IMR-90 (cell line): ENCODE measurements at regions not wholly inside any gene's neighbourhood (a gene's known extent, or its start where the extent isn't known, plus 50 kb on each side); places are given as distances from the start of the nearest gene placed in this dataset.
A peak's percentile ranks its signal among the peaks of the same experiment; 100 is the strongest.

Experiments used
- ATAC-seq: fragments of 200-7000 bp; cut with Tn5 transposase; 2 replicates; pipeline ENCODE4 v1.9.1; 2020; ENCODE audit warnings: low read depth, mild to moderate bottlenecking, moderate library complexity
- BruUV-seq: library from RNA; stranded (reverse); fragments of 400-500 nt; replicated peaks from 2 replicates; lab custom pipeline; 2021; lab: Mats Ljungman, UMichigan
- CTCF ChIA-PET: fragments of 300-600 bp; formaldehyde crosslinking; extraction: SDS; loops from one replicate; lab custom pipeline; 2021; ENCODE audit warnings: antibody characterized with exemption; lab: Yijun Ruan, JAX
- POLR2A ChIA-PET: fragments of 300-600 bp; sonication (Branson Sonifier 250); formaldehyde crosslinking; loops from one replicate; lab custom pipeline; 2022; ENCODE audit warnings: antibody characterized with exemption; ENCODE audit not compliant: unreplicated experiment; lab: Charles Lee
- DNase-seq: peaks from one replicate; pipeline ENCODE4 v3.0.0; 2013
- H2AFZ ChIP-seq: replicated peaks from 2 replicates; pipeline ENCODE3; 2013; ENCODE audit warnings: low read length, mild to moderate bottlenecking; ENCODE audit not compliant: poor library complexity
- H2AK5ac ChIP-seq: 2 replicates; pipeline ENCODE4 v1.6.1; 2013; ENCODE audit warnings: low read depth, low read length, inconsistent platforms
- H2AK9ac ChIP-seq: replicated peaks from 2 replicates; pipeline ENCODE3; 2013; ENCODE audit warnings: mild to moderate bottlenecking, low read depth, low read length, moderate library complexity; ENCODE audit not compliant: poor library complexity
- H2BK120ac ChIP-seq: 2 replicates; pipeline ENCODE4 v1.6.1; 2013; ENCODE audit warnings: low read depth, low read length, inconsistent platforms
- H2BK15ac ChIP-seq: 3 replicates; pipeline ENCODE4 v1.6.1; 2013; ENCODE audit warnings: low read depth, low read length, inconsistent platforms
- H2BK20ac ChIP-seq: 2 replicates; pipeline ENCODE4 v1.6.1; 2013; ENCODE audit warnings: low read depth, mild to moderate bottlenecking, inconsistent platforms, low read length, moderate library complexity
- H2BK5ac ChIP-seq: 2 replicates; pipeline ENCODE4 v1.6.1; 2013; ENCODE audit warnings: mild to moderate bottlenecking, low read depth, low read length, inconsistent platforms; ENCODE audit not compliant: poor library complexity, severe bottlenecking
- H3K14ac ChIP-seq: replicated peaks from 2 replicates; pipeline ENCODE4 v1.6.1; 2013; ENCODE audit warnings: low read depth, low read length, inconsistent platforms
- H3K18ac ChIP-seq: 2 replicates; pipeline ENCODE4 v1.6.1; 2013; ENCODE audit warnings: low read depth, low read length, control low read depth
- H3K23ac ChIP-seq: 2 replicates; pipeline ENCODE4 v1.6.1; 2013; ENCODE audit warnings: low read depth, low read length, inconsistent platforms
- H3K27ac ChIP-seq: 2 replicates; pipeline ENCODE4 v1.5.1; 2013; ENCODE audit warnings: mild to moderate bottlenecking, control low read depth, low read length; ENCODE audit not compliant: insufficient read depth
- H3K27me3 ChIP-seq: 2 replicates; pipeline ENCODE4 v1.6.1; 2013; ENCODE audit warnings: low read length; ENCODE audit not compliant: control insufficient read depth, insufficient read depth
- H3K36me3 ChIP-seq: 2 replicates; pipeline ENCODE4 v1.6.1; 2013; ENCODE audit warnings: low read length, mixed read lengths; ENCODE audit not compliant: control insufficient read depth, insufficient read depth
- H3K4ac ChIP-seq: 2 replicates; pipeline ENCODE4 v1.6.1; 2013; ENCODE audit warnings: low read depth, low read length, inconsistent platforms
- H3K4me1 ChIP-seq: 2 replicates; pipeline ENCODE4 v1.6.1; 2013; ENCODE audit warnings: low read length, mixed read lengths; ENCODE audit not compliant: control insufficient read depth, insufficient read depth
- H3K4me2 ChIP-seq: 2 replicates; pipeline ENCODE4 v1.6.1; 2013; ENCODE audit warnings: low read depth, mild to moderate bottlenecking, control low read depth, low read length, moderate library complexity
- H3K4me3 ChIP-seq: 2 replicates; pipeline ENCODE4 v1.5.1; 2013; ENCODE audit warnings: low read depth, mild to moderate bottlenecking, control low read depth, low read length, moderate library complexity; ENCODE audit not compliant: insufficient read depth
- H3K56ac ChIP-seq: 2 replicates; pipeline ENCODE4 v1.6.1; 2013; ENCODE audit warnings: low read length, inconsistent platforms; ENCODE audit not compliant: insufficient read depth; ENCODE audit errors: extremely low read depth
- H3K79me1 ChIP-seq, 2 experiments: 2 replicates each; pipeline ENCODE4 v1.6.1; 2013; ENCODE audit warnings: low read length in 2 of 2, inconsistent platforms in 1 of 2, low read depth in 1 of 2
- H3K9ac ChIP-seq: 2 replicates; pipeline ENCODE4 v1.6.1; 2013; ENCODE audit warnings: low read depth, low read length, control low read depth
- H3K9me1 ChIP-seq: 2 replicates; pipeline ENCODE4 v1.6.1; 2013; ENCODE audit warnings: low read length, inconsistent platforms; ENCODE audit not compliant: insufficient read depth
- H3K9me3 ChIP-seq: 2 replicates; pipeline ENCODE4 v1.6.1; 2013; ENCODE audit warnings: low read length; ENCODE audit not compliant: control insufficient read depth, insufficient read depth
- H4K20me1 ChIP-seq: 2 replicates; pipeline ENCODE4 v1.6.1; 2013; ENCODE audit warnings: low read length, inconsistent platforms; ENCODE audit not compliant: insufficient read depth
- H4K5ac ChIP-seq: 2 replicates; pipeline ENCODE4 v1.6.1; 2013; ENCODE audit warnings: mild to moderate bottlenecking, low read depth, low read length, control low read depth
- H4K8ac ChIP-seq, 2 experiments: 2 replicates each; pipeline ENCODE4 v1.6.1; 2013; ENCODE audit warnings: low read depth in 2 of 2, low read length in 2 of 2, control low read depth in 1 of 2, inconsistent platforms in 1 of 2
- H4K91ac ChIP-seq: 2 replicates; pipeline ENCODE4 v1.6.1; 2013; ENCODE audit warnings: low read depth, low read length, inconsistent platforms; ENCODE audit not compliant: insufficient read depth
- BHLHE40 ChIP-seq: fragments of 150-350 bp; IDR thresholded peaks from 2 replicates; pipeline ENCODE4 v1.6.1; 2016; ENCODE audit warnings: mild to moderate bottlenecking, low read depth, low read length
- CEBPB ChIP-seq: IDR thresholded peaks from 2 replicates; pipeline ENCODE4 v1.6.1; 2012; ENCODE audit warnings: low read depth, low read length, improper control_type of control experiment
- CHD1 ChIP-seq: IDR thresholded peaks from 2 replicates; pipeline ENCODE4 v1.6.1; 2012; ENCODE audit warnings: low read depth, low read length, improper control_type of control experiment
- CTCF ChIP-seq: conservative IDR thresholded peaks from 2 replicates; pipeline ENCODE4 v1.5.1; 2012; ENCODE audit warnings: mild to moderate bottlenecking, low read depth, low read length, improper control_type of control experiment
- MAZ ChIP-seq: IDR thresholded peaks from 2 replicates; pipeline ENCODE4 v1.6.1; 2012; ENCODE audit warnings: low read depth, mild to moderate bottlenecking, low read length, improper control_type of control experiment, moderate library complexity, borderline replicate concordance
- MXI1 ChIP-seq: IDR thresholded peaks from 2 replicates; pipeline ENCODE4 v1.6.1; 2012; ENCODE audit warnings: low read depth, mild to moderate bottlenecking, low read length, moderate library complexity, borderline replicate concordance
- POLR2A ChIP-seq: IDR thresholded peaks from 2 replicates; pipeline ENCODE4 v1.6.1; 2012; ENCODE audit warnings: mild to moderate bottlenecking, low read depth, low read length
- RAD21 ChIP-seq: IDR thresholded peaks from 2 replicates; pipeline ENCODE4 v1.6.1; 2012; ENCODE audit warnings: low read length, improper control_type of control experiment
- RCOR1 ChIP-seq: IDR thresholded peaks from 2 replicates; pipeline ENCODE4 v1.6.1; 2012; ENCODE audit warnings: mild to moderate bottlenecking, low read length, improper control_type of control experiment; ENCODE audit not compliant: insufficient replicate concordance
- RFX5 ChIP-seq: IDR thresholded peaks from 2 replicates; pipeline ENCODE4 v1.8.0; 2012; ENCODE audit warnings: low read depth, mild to moderate bottlenecking, low read length, moderate library complexity
- SMC3 ChIP-seq: fragments of 150-350 bp; IDR thresholded peaks from 2 replicates; pipeline ENCODE4 v1.6.1; 2016; ENCODE audit warnings: low read depth, mild to moderate bottlenecking, antibody characterized with exemption, low read length, moderate library complexity
- USF2 ChIP-seq: fragments of 150-350 bp; IDR thresholded peaks from 2 replicates; pipeline ENCODE4 v1.6.1; 2017; ENCODE audit warnings: mild to moderate bottlenecking, antibody characterized with exemption, low read length, low read depth
- WGBS, 2 experiments: methylation state at CpG; one replicate each; pipeline versions ENCODE4 v1.1.5 to v1.1.7; 2013; ENCODE audit warnings: missing lambda C conversion rate in 2 of 2; ENCODE audit not compliant: insufficient read length in 1 of 2; ENCODE audit errors: extremely low coverage in 2 of 2; 5-methylcytosine and 5-hydroxymethylcytosine counted together
- dilution Hi-C: fragments of 300-500 bp; cut with HindIII; formaldehyde crosslinking; loops from one replicate; pipeline ENCODE4 v1.14.3; 2018; ENCODE audit warnings: low sequenced_read_pairs; ENCODE audit not compliant: unreplicated experiment
- in situ Hi-C: fragments of 300-500 bp; cut with MboI; formaldehyde crosslinking; loops from 3 replicates; pipeline ENCODE4 v1.14.3; 2019; ENCODE audit warnings: low sequenced_read_pairs, inconsistent platforms, mixed read lengths
- intact Hi-C: fragments of 100-400 bp; cut with micrococcal nuclease; formaldehyde crosslinking; loops from 2 replicates; pipeline ENCODE4 v1.10.0; 2022

- 0 out of 2 replicates have a peak, but pooled peaks cover 5% of the 10 kb centered on the region for H3K9me1 ChIP-seq
- DNase-seq (peak; percentile 62), ATAC-seq (peak; percentile 77)
- no peak overlapping the region for H4K5ac ChIP-seq
- no CpG with 5 or more reads among the region's 3 CpGs for WGBS, 2 experiments
- H3K4me1 ChIP-seq, result peaks cover 12% of the 10 kb centered on the region
- peak overlapping the region in 1 of 2 experiments; percentile 70; a peak in 1 of 4 replicates for H4K8ac ChIP-seq
- peak overlapping the region; percentile 57; the same call in 1 of the 2 replicates for H2BK20ac ChIP-seq
- H3K23ac ChIP-seq, result no peak overlapping the region
- H3K18ac ChIP-seq, result peak overlapping the region; percentile 2
- H3K9me3 ChIP-seq, result no peaks in the 10 kb centered on the region
- no peak overlapping the region for H3K9ac ChIP-seq
- H4K20me1 ChIP-seq, result no peaks in the 10 kb centered on the region
- no peak overlapping the region for H3K56ac ChIP-seq
- peak overlapping the region; percentile 54 for H4K91ac ChIP-seq
- no TSS peak for BruUV-seq
- no peak overlapping the region for H2AK9ac ChIP-seq
- in situ Hi-C loops, result no loop called here
- peak overlapping the region; percentile 43; the same call in 2 of the 3 replicates for H2BK15ac ChIP-seq
- no peak overlapping the region for H3K27ac ChIP-seq
- H3K79me1 ChIP-seq, result no peaks in the 10 kb centered on the region
- no peak for TF ChIP-seq USF2
- TF ChIP-seq POLR2A, result no peak
- TF ChIP-seq MXI1, result no peak
- TF ChIP-seq CTCF, result no peak
- TF ChIP-seq MAZ, result no peak
- no peak for TF ChIP-seq CHD1
- TF ChIP-seq RFX5, result no peak
- TF ChIP-seq CEBPB, result no peak
- TF ChIP-seq RCOR1, result no peak
- no peak for TF ChIP-seq RAD21
- TF ChIP-seq BHLHE40, result no peak
- TF ChIP-seq SMC3, result no peak
- no peak overlapping the region for H2BK5ac ChIP-seq
- dilution Hi-C loops, result no loop called here
- CTCF ChIA-PET, result no interaction called here
- no peak overlapping the region for H3K4me2 ChIP-seq
- H3K36me3 ChIP-seq, result no peaks in the 10 kb centered on the region
- no peaks in the 10 kb centered on the region for H3K27me3 ChIP-seq
- H2BK120ac ChIP-seq, result peak overlapping the region; percentile 78
- peak overlapping the region; percentile 45 for H2AFZ ChIP-seq
- intact Hi-C loops, result no loop called here
- H2AK5ac ChIP-seq, result peak overlapping the region; percentile 75
- POLR2A ChIA-PET, result interaction anchor here (0.5 to 0.7 kb wide), 2 partner anchors 16 to 93 kb away, joined by 3 to 4 read pairs; no protein-coding TSS in a partner anchor
- no peak overlapping the region for H3K4me3 ChIP-seq
- peak overlapping the region; percentile 64 for H3K14ac ChIP-seq
- H3K4ac ChIP-seq, result peak overlapping the region; percentile 63
These were observed 73.4 kb upstream of the FLT1 start for GRCh38 chr13:28568286-28568685.
